HEK293 (cell line): ENCODE measurements at regions not wholly inside any gene's neighbourhood (a gene's known extent, or its start where the extent isn't known, plus 50 kb on each side); places are given as distances from the start of the nearest gene placed in this dataset.

Experiments
- CTCF ChIA-PET: fragments of 350-600 bp; formaldehyde crosslinking; extraction: SDS; loops from one replicate; lab custom pipeline; 2021; ENCODE audit warnings: antibody characterized with exemption; lab: Yijun Ruan, JAX
- POLR2A ChIA-PET: fragments of 300-600 bp; formaldehyde crosslinking; extraction: SDS; loops from one replicate; lab custom pipeline; 2020; ENCODE audit warnings: antibody characterized with exemption, inconsistent platforms; lab: Yijun Ruan, JAX
- H3K27ac ChIP-seq: fragments of 200-500 bp; sonication (Bioruptor generic); 2 replicates; pipeline ENCODE4 v1.5.1; 2014; ENCODE audit warnings: low read depth, low read length, control low read depth, inconsistent platforms; ENCODE audit errors: extremely low read depth
- H3K36me3 ChIP-seq, 2 experiments: fragments of 200-500 bp in 1 of 2; sonication (Bioruptor generic) in 1 of 2; 1 replicate in 1 of 2; 2 replicates in 1 of 2; pipeline ENCODE4 v1.5.1; 2014 to 2017; ENCODE audit warnings: inconsistent platforms in 2 of 2, low read length in 2 of 2; ENCODE audit not compliant: control insufficient read depth in 2 of 2, insufficient read depth in 1 of 2
- H3K4me1 ChIP-seq: fragments of 200-500 bp; sonication (Bioruptor generic); 2 replicates; pipeline ENCODE4 v1.5.1; 2014; ENCODE audit warnings: mild to moderate bottlenecking, low read length, inconsistent platforms; ENCODE audit not compliant: control insufficient read depth, insufficient read depth
- H3K4me3 ChIP-seq: 2 replicates; pipeline ENCODE4 v1.5.1; 2011; ENCODE audit warnings: low read depth, mild to moderate bottlenecking, control low read depth, low read length, moderate library complexity
- H3K9me3 ChIP-seq: fragments of 200-500 bp; sonication (Bioruptor generic); 2 replicates; pipeline ENCODE4 v1.5.1; 2014; ENCODE audit warnings: low read depth, low read length, inconsistent platforms; ENCODE audit not compliant: control insufficient read depth, insufficient read depth
- GLI2 ChIP-seq: fragments of 450-650 bp; formaldehyde crosslinking; IDR thresholded peaks from 2 replicates; pipeline ENCODE4; 2017; ENCODE audit warnings: missing biosample characterization, missing genetic modification characterization, low read depth, borderline replicate concordance
- GLIS1 ChIP-seq: fragments of 450-650 bp; formaldehyde crosslinking; IDR thresholded peaks from 2 replicates; pipeline ENCODE4 v1.5.1; 2016; ENCODE audit warnings: missing biosample characterization, missing genetic modification characterization
- HOXC10 ChIP-seq: sonication (generic); formaldehyde crosslinking; IDR thresholded peaks from 2 replicates; pipeline ENCODE4 v1.8.1; 2023; ENCODE audit warnings: mild to moderate bottlenecking, missing genetic modification reagents
- OSR2 ChIP-seq: fragments of 450-650 bp; formaldehyde crosslinking; IDR thresholded peaks from 2 replicates; pipeline ENCODE4 v1.5.1; 2016; ENCODE audit warnings: missing biosample characterization, missing genetic modification characterization
- PRDM2 ChIP-seq: fragments of 450-650 bp; formaldehyde crosslinking; IDR thresholded peaks from 2 replicates; pipeline ENCODE4 v1.5.1; 2016; ENCODE audit warnings: missing biosample characterization, missing genetic modification characterization, borderline replicate concordance
- PRDM4 ChIP-seq: fragments of 450-650 bp; formaldehyde crosslinking; IDR thresholded peaks from 2 replicates; pipeline ENCODE4 v1.5.1; 2017; ENCODE audit warnings: missing biosample characterization, missing genetic modification characterization
- REPIN1 ChIP-seq: fragments of 450-650 bp; formaldehyde crosslinking; IDR thresholded peaks from 2 replicates; pipeline ENCODE4 v1.5.1; 2017; ENCODE audit warnings: missing biosample characterization, missing genetic modification characterization, low read depth
- REST ChIP-seq: fragments of 450-650 bp; formaldehyde crosslinking; IDR thresholded peaks from 2 replicates; pipeline ENCODE4 v1.5.1; 2016; ENCODE audit warnings: missing biosample characterization, missing genetic modification characterization
- SETDB1 ChIP-seq: IDR thresholded peaks from one replicate; pipeline ENCODE4 v1.6.1; 2017; ENCODE audit warnings: mild to moderate bottlenecking, low read length, moderate library complexity, mixed read lengths; ENCODE audit not compliant: insufficient read length
- TCF7L2 ChIP-seq: IDR thresholded peaks from 2 replicates; pipeline ENCODE4 v1.6.1; 2011; ENCODE audit warnings: low read depth, mild to moderate bottlenecking, inconsistent platforms, low read length, moderate library complexity, borderline replicate concordance
- ZBTB49 ChIP-seq: fragments of 450-650 bp; formaldehyde crosslinking; IDR thresholded peaks from 2 replicates; pipeline ENCODE4 v1.5.1; 2016; ENCODE audit warnings: missing biosample characterization, missing genetic modification characterization, low read depth
- ZFP3 ChIP-seq: fragments of 450-650 bp; formaldehyde crosslinking; IDR thresholded peaks from 2 replicates; pipeline ENCODE4 v1.5.1; 2016; ENCODE audit warnings: low read depth, missing biosample characterization, missing genetic modification characterization
- ZNF175 ChIP-seq: fragments of 450-650 bp; formaldehyde crosslinking; IDR thresholded peaks from 2 replicates; pipeline ENCODE4 v1.5.1; 2016; ENCODE audit warnings: missing biosample characterization, missing genetic modification characterization
- ZNF221 ChIP-seq: fragments of 450-650 bp; formaldehyde crosslinking; IDR thresholded peaks from 2 replicates; pipeline ENCODE4 v1.5.1; 2017; ENCODE audit warnings: missing biosample characterization, missing genetic modification characterization, borderline replicate concordance
- ZNF239 ChIP-seq: fragments of 450-650 bp; formaldehyde crosslinking; IDR thresholded peaks from 2 replicates; pipeline ENCODE4 v1.5.1; 2016; ENCODE audit warnings: missing biosample characterization, missing genetic modification characterization
- ZNF416 ChIP-seq: fragments of 450-650 bp; formaldehyde crosslinking; IDR thresholded peaks from 2 replicates; pipeline ENCODE4 v1.5.1; 2016; ENCODE audit warnings: missing biosample characterization, missing genetic modification characterization
- ZNF426 ChIP-seq: fragments of 450-650 bp; formaldehyde crosslinking; IDR thresholded peaks from 2 replicates; pipeline ENCODE4 v1.5.1; 2017; ENCODE audit warnings: missing biosample characterization, missing genetic modification characterization, mild to moderate bottlenecking, inconsistent platforms, moderate library complexity
- ZNF473 ChIP-seq: fragments of 450-650 bp; formaldehyde crosslinking; IDR thresholded peaks from 2 replicates; pipeline ENCODE4 v1.5.1; 2017; ENCODE audit warnings: missing biosample characterization, missing genetic modification characterization
- ZNF561 ChIP-seq: fragments of 450-650 bp; IDR thresholded peaks from 2 replicates; pipeline ENCODE4 v1.5.1; 2018; ENCODE audit warnings: missing biosample characterization, missing genetic modification characterization, borderline replicate concordance
- ZNF664 ChIP-seq: fragments of 450-650 bp; formaldehyde crosslinking; IDR thresholded peaks from 2 replicates; pipeline ENCODE4 v1.5.1; 2016; ENCODE audit warnings: missing biosample characterization, missing genetic modification characterization
- ZNF785 ChIP-seq: fragments of 450-650 bp; formaldehyde crosslinking; IDR thresholded peaks from 2 replicates; pipeline ENCODE4 v1.5.1; 2016; ENCODE audit warnings: missing biosample characterization, missing genetic modification characterization

GRCh38 chr16:58836427-58836826 is 102.3 kb upstream of the GOT2 start (continued):
- no peak for TF ChIP-seq ZBTB49 (tag by site-specific recombination)
- no peak for TF ChIP-seq ZNF426 (tag by site-specific recombination)
- no peak for TF ChIP-seq ZNF221 (tag by site-specific recombination)
- TF ChIP-seq ZNF473 (tag by site-specific recombination), result no peak
- no peak for TF ChIP-seq REPIN1 (tag by site-specific recombination)
- TF ChIP-seq TCF7L2, result no peak

- H3K4me1 ChIP-seq, result no peaks in the 10 kb centered on the region
- ChIA-PET POLR2A (no interaction called here), CTCF (interaction anchor here (0.7 to 2.8 kb wide), 2 partner anchors 18 to 255 kb away, joined by 3 to 8 read pairs; no protein-coding TSS in a partner anchor)
- TF ChIP-seq ZNF561 (tag by site-specific recombination) (no peak), ZNF239 (tag by site-specific recombination) (no peak), SETDB1 (no peak), PRDM4 (no peak), ZFP3 (tag by site-specific recombination) (no peak), PRDM2 (no peak), ZNF416 (tag by site-specific recombination) (no peak), ZNF175 (tag by site-specific recombination) (no peak), OSR2 (tag by site-specific recombination) (no peak), REST (tag by site-specific recombination) (no peak), ZNF785 (tag by site-specific recombination) (no peak), GLI2 (no peak), HOXC10 (CRISPR knock-in tag) (no peak), ZNF664 (tag by site-specific recombination) (no peak), GLIS1 (tag by site-specific recombination) (no peak)
- H3K27ac ChIP-seq, result no peak overlapping the region
- no peaks in the 10 kb centered on the region for H3K9me3 ChIP-seq
- no peak overlapping the region for H3K4me3 ChIP-seq
- H3K36me3 ChIP-seq, result no peaks in the 10 kb centered on the region
Measured at GRCh38 chr16:58832386-58832895, 98.3 kb upstream of the GOT2 start.
